HEK293T (cell line): ENCODE measurements at regions not wholly inside any gene's neighbourhood (a gene's known extent, or its start where the extent isn't known, plus 50 kb on each side); places are given as distances from the start of the nearest gene placed in this dataset.

ENCODE experiments used
- ARNT ChIP-seq: fragments of 450-650 bp; IDR thresholded peaks from 2 replicates; pipeline ENCODE4 v1.6.1; 2017; ENCODE audit warnings: mild to moderate bottlenecking
- BHLHE40 ChIP-seq: fragments of 450-650 bp; IDR thresholded peaks from 2 replicates; pipeline ENCODE4 v1.6.1; 2016; ENCODE audit warnings: mild to moderate bottlenecking, moderate library complexity, borderline replicate concordance
- CTBP1 ChIP-seq: fragments of 450-650 bp; IDR thresholded peaks from 2 replicates; pipeline ENCODE4 v1.6.1; 2016; ENCODE audit warnings: borderline replicate concordance
- ELF4 ChIP-seq: fragments of 450-650 bp; IDR thresholded peaks from 2 replicates; pipeline ENCODE4 v1.6.1; 2017; ENCODE audit warnings: antibody characterized with exemption
- FOXK2 ChIP-seq: fragments of 450-650 bp; IDR thresholded peaks from 2 replicates; pipeline ENCODE4 v1.6.1; 2016; ENCODE audit warnings: mild to moderate bottlenecking
- FOXM1 ChIP-seq: fragments of 450-650 bp; IDR thresholded peaks from 2 replicates; pipeline ENCODE4 v1.6.1; 2017; ENCODE audit warnings: mild to moderate bottlenecking, borderline replicate concordance
- HDGF ChIP-seq: fragments of 450-650 bp; IDR thresholded peaks from 2 replicates; pipeline ENCODE4 v1.6.1; 2017; ENCODE audit warnings: antibody characterized with exemption, borderline replicate concordance
- L3MBTL2 ChIP-seq: fragments of 450-650 bp; conservative IDR thresholded peaks from 2 replicates; pipeline ENCODE4 v1.6.1; 2016; ENCODE audit warnings: mild to moderate bottlenecking
- NFRKB ChIP-seq: fragments of 450-650 bp; IDR thresholded peaks from 2 replicates; pipeline ENCODE4 v1.6.1; 2016; ENCODE audit warnings: mild to moderate bottlenecking, moderate library complexity
- SP1 ChIP-seq: fragments of 450-650 bp; IDR thresholded peaks from 2 replicates; pipeline ENCODE4 v1.6.1; 2017
- SUZ12 ChIP-seq: fragments of 450-650 bp; IDR thresholded peaks from 2 replicates; pipeline ENCODE4 v1.6.1; 2016; ENCODE audit warnings: mild to moderate bottlenecking
- TARDBP ChIP-seq: fragments of 450-650 bp; IDR thresholded peaks from 2 replicates; pipeline ENCODE4 v1.6.1; 2016
- ZNF384 ChIP-seq: fragments of 450-650 bp; IDR thresholded peaks from 2 replicates; pipeline ENCODE4 v1.6.1; 2016

- TF ChIP-seq FOXM1, result no peak
- no peak for TF ChIP-seq SUZ12
- no peak for TF ChIP-seq FOXK2
- TF ChIP-seq BHLHE40, result no peak
- no peak for TF ChIP-seq ELF4
- TF ChIP-seq NFRKB, result no peak
- no peak for TF ChIP-seq ARNT
- no peak for TF ChIP-seq CTBP1
- no peak for TF ChIP-seq L3MBTL2
- TF ChIP-seq HDGF, result no peak
- TF ChIP-seq TARDBP, result no peak
- TF ChIP-seq ZNF384, result no peak
- no peak for TF ChIP-seq SP1
These were observed 225.0 kb upstream of the ARHGEF26 start for GRCh38 chr3:153896197-153896596.
